ENCODE measurements at regions not wholly inside any gene's neighbourhood (a gene's known extent, or its start where the extent isn't known, plus 50 kb on each side); places are given as distances from the start of the nearest gene placed in this dataset.

- DNase-seq (ENCODE audit: low read depth in 1 of 2, low spot score in 2 of 2) (no peak), FAIRE-seq (no peak)
- POLR2A ChIA-PET (ENCODE audit: partially characterized antibody): interaction anchor here (0.7 kb wide), 1 partner anchor 111 kb away, joined by 3 read pairs; no protein-coding TSS in a partner anchor
- no peak overlapping the region for H2BK120ac ChIP-seq (replicated peaks; ENCODE audit: low read depth, low read length)
- CTCF ChIA-PET (ENCODE audit: partially characterized antibody): interaction anchor here (0.7 kb wide), 1 partner anchor 102 kb away, joined by 4 read pairs; no protein-coding TSS in a partner anchor
- no peak overlapping the region for H3K14ac ChIP-seq (ENCODE audit: insufficient read length)
- H3K4me1 ChIP-seq (replicated peaks in 1 of 4; ENCODE audit: control insufficient read depth in 3 of 4, insufficient read depth in 4 of 4, low read length in 3 of 4): peaks cover 0 to under 1% (median 0%) of the 10 kb centered on the region in 4 experiments; a peak in 1 of 7 replicates
- H3K9ac ChIP-seq (replicated peaks in 1 of 4; ENCODE audit: extremely low read depth in 1 of 4, low read depth in 3 of 4, low read length in 3 of 4): no peak overlapping the region
- H3K23me2 ChIP-seq (ENCODE audit: low read depth, low read length): no peaks in the 10 kb centered on the region
- H3K27me3 ChIP-seq (replicated peaks in 1 of 4; ENCODE audit: control insufficient read depth in 3 of 4, extremely low read depth in 1 of 4, insufficient read depth in 3 of 4, low read length in 3 of 4): peaks cover 0 to 1% (median 0%) of the 10 kb centered on the region in 4 experiments; a peak in 1 of 7 replicates
- H3K4ac ChIP-seq (replicated peaks; ENCODE audit: insufficient read length, low read depth, low read length): no peak overlapping the region
- no peak overlapping the region for H3K4me3 ChIP-seq (ENCODE audit: extremely low read depth in 1 of 4, insufficient read depth in 2 of 4, low read depth in 3 of 4, low read length in 4 of 4)
- H3K23ac ChIP-seq (ENCODE audit: insufficient read length): no peak overlapping the region
- H4K8ac ChIP-seq (ENCODE audit: extremely low read depth, insufficient read depth, low read length): no peak overlapping the region
- no peak overlapping the region for H2BK12ac ChIP-seq (ENCODE audit: low read depth, low read length)
- H4K5ac ChIP-seq (ENCODE audit: insufficient read length, low read depth, low read length): no peak overlapping the region
- no peaks in the 10 kb centered on the region for H4K20me1 ChIP-seq (replicated peaks in 1 of 2; ENCODE audit: control insufficient read depth in 1 of 2, insufficient read depth in 2 of 2, low read length in 2 of 2)
- H3K56ac ChIP-seq (replicated peaks; ENCODE audit: insufficient read length, low read depth, low read length): no peak overlapping the region
- no peak overlapping the region for H2AK5ac ChIP-seq (ENCODE audit: low read depth, low read length)
- H3K79me1 ChIP-seq (ENCODE audit: low read depth, low read length): no peaks in the 10 kb centered on the region
- H2AFZ ChIP-seq (ENCODE audit: low read length): no peak overlapping the region
- H4K91ac ChIP-seq (replicated peaks; ENCODE audit: insufficient read length, low read length): no peak overlapping the region
- no peak overlapping the region for H2BK5ac ChIP-seq (ENCODE audit: low read depth, low read length)
- H3K79me2 ChIP-seq (ENCODE audit: control insufficient read depth in 1 of 2, insufficient read depth in 2 of 2, low read length in 2 of 2): no peaks in the 10 kb centered on the region
- H2BK20ac ChIP-seq (ENCODE audit: low read length): no peak overlapping the region
- 100% methylated on average over 1 of the region's 1 CpG; no CpG with 5 or more reads in 1 of the 2 experiments for WGBS, 2 experiments (ENCODE audit: extremely low coverage in 1 of 2, insufficient coverage in 1 of 2, insufficient read length in 1 of 2, insufficient replicate concordance in 2 of 2, low coverage in 1 of 2, low lambda C conversion rate in 2 of 2, missing lambda C conversion rate in 1 of 2)
- H3K18ac ChIP-seq (ENCODE audit: extremely low read depth, low read length): no peak overlapping the region
- no peak overlapping the region for H3K4me2 ChIP-seq (ENCODE audit: insufficient read depth in 1 of 2, low read depth in 2 of 2, low read length in 2 of 2)
- no peak overlapping the region for H2BK15ac ChIP-seq (ENCODE audit: low read length)
- no peaks in the 10 kb centered on the region for H3K9me3 ChIP-seq (ENCODE audit: insufficient read depth in 2 of 2, low read depth in 1 of 2, low read length in 1 of 2)
- no peak overlapping the region for H3K27ac ChIP-seq (ENCODE audit: low read depth, low read length)
- H3K36me3 ChIP-seq (ENCODE audit: control insufficient read depth in 2 of 4, insufficient read depth in 4 of 4, low read length in 3 of 4): no peaks in the 10 kb centered on the region
- TF ChIP-seq SP2 (IDR thresholded peaks at IDR 0.05; ENCODE audit: low read length): no peak
- TF ChIP-seq BRCA1 (IDR thresholded peaks at IDR 0.05; ENCODE audit: low read depth, low read length): no peak
- TF ChIP-seq KDM1A (IDR thresholded peaks at IDR 0.05; ENCODE audit: borderline replicate concordance, low read length): no peak
- TF ChIP-seq SRF (IDR thresholded peaks at IDR 0.05; ENCODE audit: low read depth, low read length): no peak
- no peak for TF ChIP-seq PHF8 (conservative IDR thresholded peaks at IDR 0.05; ENCODE audit: low read depth, low read length)
- no peak for TF ChIP-seq TCF12 (IDR thresholded peaks at IDR 0.05; ENCODE audit: low read depth, low read length)
- no peak for TF ChIP-seq TBP (IDR thresholded peaks at IDR 0.05; ENCODE audit: low read depth, low read length)
- TF ChIP-seq SIRT6 (IDR thresholded peaks at IDR 0.05; ENCODE audit: low read length): no peak
- TF ChIP-seq EP300 (IDR thresholded peaks at IDR 0.05; ENCODE audit: borderline replicate concordance in 1 of 2, low read depth in 2 of 2, low read length in 2 of 2): no peak
- TF ChIP-seq CHD1 (IDR thresholded peaks at IDR 0.05; ENCODE audit: low read depth, low read length): no peak
- TF ChIP-seq BACH1 (IDR thresholded peaks at IDR 0.05; ENCODE audit: low read length): no peak
- no peak for TF ChIP-seq HDAC2 (IDR thresholded peaks at IDR 0.05; ENCODE audit: borderline replicate concordance in 1 of 2, low read depth in 2 of 2, low read length in 2 of 2)
- no peak for TF ChIP-seq JUN (IDR thresholded peaks at IDR 0.05; ENCODE audit: low read depth, low read length)
- no peak for TF ChIP-seq TEAD4 (IDR thresholded peaks at IDR 0.05; ENCODE audit: low read depth, low read length)
- TF ChIP-seq NRF1 (IDR thresholded peaks at IDR 0.05; ENCODE audit: low read depth, low read length): no peak
- no peak for TF ChIP-seq EGR1 (IDR thresholded peaks at IDR 0.05; ENCODE audit: borderline replicate concordance, low read depth, low read length)
- no peak for TF ChIP-seq ASH2L (IDR thresholded peaks at IDR 0.05; ENCODE audit: low read length)
Measured at GRCh38 chr1:239717918-239718184, 331.5 kb downstream of the CHRM3 start.

Data from H1 (cell line).